ENCODE measurements at regions not wholly inside any gene's neighbourhood (a gene's known extent, or its start where the extent isn't known, plus 50 kb on each side); places are given as distances from the start of the nearest gene placed in this dataset.

- H3K27ac Mint-ChIP-seq (ENCODE audit: unreplicated experiment): peak overlapping the region; percentile 55
- H2AFZ ChIP-seq (ENCODE audit: low read depth, low read length): no peak overlapping the region
- no peaks in the 10 kb centered on the region for H3K36me3 ChIP-seq (ENCODE audit: insufficient read depth, low read length)
- peaks cover 3% of the 10 kb centered on the region for H3K9me3 ChIP-seq (ENCODE audit: insufficient read depth, low read depth, low read length)
- FAIRE-seq: no peak
- H3K4me2 ChIP-seq (ENCODE audit: low read length): no peak overlapping the region
- peaks cover 33% of the 10 kb centered on the region for H3K4me1 ChIP-seq (ENCODE audit: insufficient read depth, low read length)
- H3K9ac ChIP-seq (ENCODE audit: low read length): no peak overlapping the region
- no peaks in the 10 kb centered on the region for H3K79me2 ChIP-seq (ENCODE audit: insufficient read depth, low read length)
- no peak overlapping the region for H3K4me3 Mint-ChIP-seq (ENCODE audit: unreplicated experiment)
- peaks cover 3% of the 10 kb centered on the region for H3K27me3 Mint-ChIP-seq (ENCODE audit: low read depth, unreplicated experiment)
- H3K36me3 Mint-ChIP-seq (ENCODE audit: low read depth, unreplicated experiment): no peaks in the 10 kb centered on the region
- no peaks in the 10 kb centered on the region for H3K9me3 Mint-ChIP-seq (ENCODE audit: unreplicated experiment)
- H3K27ac ChIP-seq (ENCODE audit: low read depth, low read length): peak overlapping the region; percentile 70
- TF ChIP-seq EZH2 (IDR thresholded peaks at IDR 0.05; ENCODE audit: insufficient read depth, low read length): no peak
- TF ChIP-seq CTCF (IDR thresholded peaks at IDR 0.05; ENCODE audit: insufficient read depth, low read depth, low read length): no peak
- H3K4me3 ChIP-seq (ENCODE audit: insufficient read depth, low read depth, low read length): no peak overlapping the region
- no peaks in the 10 kb centered on the region for H4K20me1 ChIP-seq (ENCODE audit: insufficient read depth, low read length)
- H3K27me3 ChIP-seq (ENCODE audit: insufficient read depth, low read length): no peaks in the 10 kb centered on the region
- DNase-seq (ENCODE audit: low read depth): no peak
- H3K4me1 Mint-ChIP-seq (ENCODE audit: low read depth, unreplicated experiment): peaks cover 32% of the 10 kb centered on the region
Measured at GRCh38 chr16:86993426-86994110, 323.6 kb downstream of the C16orf95 start.

GRCh38 chr16:86994215-86994614 lies 323.0 kb downstream of the C16orf95 start:
- Histone ChIP-seq H3K27me3 (ENCODE audit: insufficient read depth, low read length) (no peaks in the 10 kb centered on the region), H4K20me1 (ENCODE audit: insufficient read depth, low read length) (no peaks in the 10 kb centered on the region), H3K9ac (ENCODE audit: low read length) (peak overlapping the region; percentile 59), H3K4me2 (ENCODE audit: low read length) (peak overlapping the region; percentile 81), H3K4me3 (ENCODE audit: insufficient read depth, low read depth, low read length) (peak overlapping the region; percentile 32), H3K79me2 (ENCODE audit: insufficient read depth, low read length) (no peaks in the 10 kb centered on the region), H2AFZ (ENCODE audit: low read depth, low read length) (no peak overlapping the region), H3K9me3 (ENCODE audit: insufficient read depth, low read depth, low read length) (peaks cover 3% of the 10 kb centered on the region), H3K4me1 (ENCODE audit: insufficient read depth, low read length) (peaks cover 33% of the 10 kb centered on the region), H3K36me3 (ENCODE audit: insufficient read depth, low read length) (no peaks in the 10 kb centered on the region), H3K27ac (ENCODE audit: low read depth, low read length) (peak overlapping the region; percentile 70)
- Mint-ChIP-seq H3K9me3 (ENCODE audit: unreplicated experiment) (no peaks in the 10 kb centered on the region), H3K4me1 (ENCODE audit: low read depth, unreplicated experiment) (peaks cover 34% of the 10 kb centered on the region), H3K4me3 (ENCODE audit: unreplicated experiment) (no peak overlapping the region), H3K36me3 (ENCODE audit: low read depth, unreplicated experiment) (no peaks in the 10 kb centered on the region), H3K27ac (ENCODE audit: unreplicated experiment) (peak overlapping the region; percentile 91), H3K27me3 (ENCODE audit: low read depth, unreplicated experiment) (peaks cover 3% of the 10 kb centered on the region)
- DNase-seq (ENCODE audit: low read depth): no peak
- FAIRE-seq: no peak
- TF ChIP-seq EZH2 (IDR thresholded peaks at IDR 0.05; ENCODE audit: insufficient read depth, low read length): no peak
- TF ChIP-seq CTCF (IDR thresholded peaks at IDR 0.05; ENCODE audit: insufficient read depth, low read depth, low read length): no peak

DNA sequence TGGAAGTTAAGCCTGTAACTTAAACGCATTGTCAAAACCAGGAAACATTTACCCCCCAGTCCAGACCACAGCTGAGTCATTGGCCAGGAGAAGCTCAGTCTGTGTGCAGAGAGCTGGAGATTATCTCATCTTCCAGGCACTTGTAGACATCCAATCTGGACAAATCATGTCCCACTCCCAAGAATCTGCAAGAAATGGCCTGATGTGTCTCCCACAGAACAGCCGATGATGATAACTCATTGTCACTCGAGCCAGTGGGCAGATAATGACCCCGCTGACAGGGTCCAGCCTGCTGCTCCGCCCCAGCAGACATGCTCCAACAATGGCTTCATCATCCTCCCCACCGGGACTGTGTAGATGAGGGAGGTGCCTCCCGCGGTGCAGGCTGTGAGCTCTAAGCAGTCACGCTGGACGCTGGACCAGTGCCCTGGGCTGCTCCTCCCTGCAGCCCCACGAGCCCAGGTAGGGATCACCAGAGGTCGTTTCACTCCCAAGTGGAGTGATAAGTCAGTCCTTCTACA lies 322.5 kb downstream of the C16orf95 start:
- Histone ChIP-seq H3K36me3 (ENCODE audit: insufficient read depth, low read length) (no peaks in the 10 kb centered on the region), H3K79me2 (ENCODE audit: insufficient read depth, low read length) (no peaks in the 10 kb centered on the region), H3K27me3 (ENCODE audit: insufficient read depth, low read length) (no peaks in the 10 kb centered on the region), H3K27ac (ENCODE audit: low read depth, low read length) (peak overlapping the region; percentile 70), H3K4me3 (ENCODE audit: insufficient read depth, low read depth, low read length) (peak overlapping the region; percentile 32), H3K4me1 (ENCODE audit: insufficient read depth, low read length) (peaks cover 33% of the 10 kb centered on the region), H3K4me2 (ENCODE audit: low read length) (peak overlapping the region; percentile 81), H4K20me1 (ENCODE audit: insufficient read depth, low read length) (no peaks in the 10 kb centered on the region), H3K9ac (ENCODE audit: low read length) (peak overlapping the region; percentile 59), H2AFZ (ENCODE audit: low read depth, low read length) (peak overlapping the region; percentile 69), H3K9me3 (ENCODE audit: insufficient read depth, low read depth, low read length) (peaks cover 3% of the 10 kb centered on the region)
- peak overlapping the region; percentile 91 for H3K27ac Mint-ChIP-seq (ENCODE audit: unreplicated experiment)
- no peaks in the 10 kb centered on the region for H3K9me3 Mint-ChIP-seq (ENCODE audit: unreplicated experiment)
- peaks cover 3% of the 10 kb centered on the region for H3K27me3 Mint-ChIP-seq (ENCODE audit: low read depth, unreplicated experiment)
- H3K36me3 Mint-ChIP-seq (ENCODE audit: low read depth, unreplicated experiment): no peaks in the 10 kb centered on the region
- peak; percentile 80 for FAIRE-seq
- H3K4me1 Mint-ChIP-seq (ENCODE audit: low read depth, unreplicated experiment): peaks cover 39% of the 10 kb centered on the region
- DNase-seq (ENCODE audit: low read depth): peak; percentile 99
- H3K4me3 Mint-ChIP-seq (ENCODE audit: unreplicated experiment): peak overlapping the region; percentile 52
- no peak for TF ChIP-seq EZH2 (IDR thresholded peaks at IDR 0.05; ENCODE audit: insufficient read depth, low read length)
- no peak for TF ChIP-seq CTCF (IDR thresholded peaks at IDR 0.05; ENCODE audit: insufficient read depth, low read depth, low read length)

Data from astrocyte (in vitro differentiated cells and primary cell).